HCEC 1CT (cell line): ENCODE measurements at regions not wholly inside any gene's neighbourhood (a gene's known extent, or its start where the extent isn't known, plus 50 kb on each side); places are given as distances from the start of the nearest gene placed in this dataset.

Experiments used
- DNase-seq: peaks from one replicate; pipeline ENCODE4 v3.0.0-alpha.2; 2017

DNA sequence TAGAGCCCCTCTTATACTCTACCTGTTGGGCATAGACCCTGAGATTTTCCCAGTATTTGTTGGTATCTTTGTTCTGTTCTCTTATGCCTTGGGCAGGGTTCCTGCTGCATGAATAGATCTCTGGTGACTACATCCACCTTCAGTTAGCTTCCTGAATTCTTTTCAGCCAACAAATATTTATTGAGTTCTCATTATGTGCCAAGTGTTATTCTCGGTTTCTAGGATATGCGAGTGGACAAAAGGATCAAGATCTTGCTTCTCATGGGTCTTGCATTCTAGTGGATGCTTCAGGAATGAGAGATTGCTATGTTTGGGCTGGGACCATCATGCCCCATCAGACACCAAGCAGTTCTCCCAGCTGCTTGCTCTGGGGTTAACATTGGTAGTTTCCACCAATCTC, 340.0 kb downstream of the METTL15 start:
- DNase-seq: no peak

DNA sequence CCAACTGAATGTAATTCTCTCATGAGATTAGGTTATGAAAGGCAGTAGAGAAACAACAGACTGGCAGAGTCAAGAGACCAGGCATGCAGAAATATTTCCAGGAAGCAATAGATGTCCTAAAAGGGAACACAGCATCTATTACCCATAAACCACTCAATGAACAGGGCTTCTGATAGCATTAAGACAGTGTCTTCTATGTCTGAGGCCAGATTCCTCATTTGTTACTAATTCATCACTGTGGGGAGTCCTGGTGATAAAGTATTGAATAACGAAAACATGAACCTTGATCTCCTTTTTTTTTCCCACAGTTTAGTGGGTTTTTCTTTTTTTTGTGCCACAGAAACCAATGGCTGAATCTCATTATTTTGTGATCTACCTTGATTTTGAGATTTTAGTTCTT, 339.0 kb downstream of the METTL15 start:
- peak; percentile 20 for DNase-seq

DNA sequence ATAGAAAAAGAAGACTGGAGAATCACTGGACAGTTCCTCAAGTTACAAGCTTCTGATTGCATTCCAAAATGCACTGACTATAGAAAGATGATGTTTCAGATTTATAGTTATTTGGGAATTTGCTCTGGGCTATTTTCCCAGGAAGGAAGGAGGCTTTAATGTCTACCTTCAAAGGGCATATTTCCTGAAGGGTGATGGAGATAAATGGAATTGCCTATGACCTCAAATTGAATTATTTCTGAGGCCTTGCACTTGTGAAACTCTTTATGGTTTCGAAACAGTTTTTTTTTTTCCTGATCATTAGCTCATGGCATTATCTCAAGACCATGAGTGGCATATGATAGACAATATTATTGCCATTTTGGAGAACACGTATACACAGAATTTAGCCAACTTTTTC, 333.9 kb downstream of the METTL15 start:
- no peak for DNase-seq

DNA sequence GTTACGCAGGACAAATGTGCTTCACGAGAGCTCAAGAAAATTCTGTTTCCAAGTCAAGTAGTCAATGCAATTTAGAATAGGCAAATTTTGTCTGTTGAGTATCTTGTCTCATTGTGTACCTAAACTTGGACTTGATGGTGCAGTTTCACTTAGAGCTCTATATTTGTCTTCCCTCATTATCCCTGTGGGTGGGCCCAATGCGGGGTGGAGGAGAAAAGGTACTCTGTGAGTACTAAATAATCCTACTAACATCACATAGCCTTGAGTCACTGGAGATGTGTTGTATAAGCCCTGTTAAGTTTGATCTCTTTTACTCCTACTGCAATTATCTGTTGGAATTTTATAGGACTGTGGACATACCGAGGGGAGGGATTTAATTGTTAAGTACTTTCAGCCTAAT, 331.2 kb downstream of the METTL15 start:
- DNase-seq: no peak

DNA sequence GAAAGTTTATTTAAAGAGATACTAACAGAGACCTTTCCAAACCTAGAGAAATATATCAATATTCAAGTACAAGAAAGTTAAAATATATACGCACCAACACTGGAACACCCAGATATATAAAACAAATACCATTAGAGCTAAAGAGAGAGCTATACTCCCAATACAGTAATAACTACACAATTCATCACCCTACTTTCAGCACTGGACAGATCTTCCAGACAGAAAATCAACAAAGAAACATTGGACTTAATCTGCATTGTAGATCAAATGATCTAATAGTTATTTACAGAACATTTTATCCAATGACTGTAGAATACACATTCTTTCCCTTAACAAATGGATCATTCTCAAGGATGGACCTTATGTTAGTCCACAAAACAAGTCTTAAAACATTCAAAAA, 311.9 kb downstream of the METTL15 start:
- DNase-seq: no peak

DNA sequence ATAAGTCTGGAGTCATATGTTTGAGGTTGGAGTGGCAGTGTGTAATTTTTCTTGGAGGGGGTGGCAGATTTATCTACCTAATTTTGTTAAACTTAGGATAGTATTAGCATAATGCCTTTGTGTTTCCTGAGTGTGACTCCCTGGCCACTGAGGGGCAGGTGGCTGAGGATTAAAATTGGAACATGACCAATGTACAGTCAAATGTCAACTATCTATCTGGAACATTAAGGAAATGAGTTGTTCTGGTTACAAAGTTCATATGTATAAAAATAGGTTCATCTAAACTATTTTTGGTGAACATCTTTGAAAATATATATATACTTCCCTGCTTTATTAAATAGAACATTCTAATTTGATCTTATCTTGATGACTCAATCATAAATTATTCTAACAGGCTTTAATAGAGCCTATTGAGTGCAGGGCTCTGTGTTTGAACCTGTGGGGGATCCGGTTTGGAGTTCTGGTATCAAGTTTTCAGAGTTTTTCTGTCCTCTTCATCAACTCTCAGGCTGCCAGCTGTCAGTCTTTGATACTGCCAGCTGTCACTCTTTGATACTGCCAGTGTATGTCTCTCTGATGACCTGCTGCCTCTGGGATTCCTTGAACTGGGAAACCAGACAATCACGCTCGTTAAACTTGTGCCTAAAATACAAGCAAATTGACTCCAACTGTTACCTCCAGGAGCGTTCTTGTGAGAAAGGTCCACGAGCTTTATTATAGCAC, 309.6 kb downstream of the METTL15 start:
- peak; percentile 42 for DNase-seq

DNA sequence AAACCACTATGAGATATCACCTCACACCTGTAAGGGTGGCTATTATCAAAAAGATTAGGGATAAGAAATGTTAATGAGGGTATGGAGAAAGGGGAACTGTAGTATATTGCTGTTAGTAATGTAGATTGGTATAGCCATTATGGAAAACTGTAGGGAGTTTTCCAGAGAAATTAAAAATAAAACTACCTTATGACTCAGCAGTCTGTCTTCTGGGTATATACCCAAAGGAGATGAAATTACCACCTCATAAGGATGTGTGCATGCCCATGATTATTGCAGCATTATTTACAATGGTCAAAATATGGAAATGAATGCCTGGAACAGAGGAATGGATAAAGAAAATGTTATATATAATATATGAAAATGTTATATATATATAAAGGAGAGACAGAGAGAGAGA, 303.8 kb downstream of the METTL15 start:
- no peak for DNase-seq

DNA sequence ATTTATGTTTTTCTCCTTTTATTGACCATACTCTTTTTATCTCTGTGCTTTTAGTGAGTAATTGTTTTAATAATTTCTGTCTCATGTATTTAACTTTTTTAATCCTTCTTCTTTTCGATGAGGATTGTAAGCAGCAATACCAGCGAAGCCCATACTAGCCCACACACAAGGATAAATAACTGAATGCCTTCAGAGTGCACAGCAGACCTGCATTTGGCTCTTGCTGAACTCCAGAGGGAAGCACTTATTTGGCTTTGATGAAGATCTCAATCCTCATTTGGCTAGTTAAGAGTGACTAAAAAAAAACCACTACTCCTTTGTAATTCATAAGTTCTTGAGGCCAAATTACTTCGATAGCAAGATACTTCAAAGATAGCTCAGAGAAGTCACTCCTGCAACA, 293.3 kb downstream of the METTL15 start:
- no peak for DNase-seq

DNA sequence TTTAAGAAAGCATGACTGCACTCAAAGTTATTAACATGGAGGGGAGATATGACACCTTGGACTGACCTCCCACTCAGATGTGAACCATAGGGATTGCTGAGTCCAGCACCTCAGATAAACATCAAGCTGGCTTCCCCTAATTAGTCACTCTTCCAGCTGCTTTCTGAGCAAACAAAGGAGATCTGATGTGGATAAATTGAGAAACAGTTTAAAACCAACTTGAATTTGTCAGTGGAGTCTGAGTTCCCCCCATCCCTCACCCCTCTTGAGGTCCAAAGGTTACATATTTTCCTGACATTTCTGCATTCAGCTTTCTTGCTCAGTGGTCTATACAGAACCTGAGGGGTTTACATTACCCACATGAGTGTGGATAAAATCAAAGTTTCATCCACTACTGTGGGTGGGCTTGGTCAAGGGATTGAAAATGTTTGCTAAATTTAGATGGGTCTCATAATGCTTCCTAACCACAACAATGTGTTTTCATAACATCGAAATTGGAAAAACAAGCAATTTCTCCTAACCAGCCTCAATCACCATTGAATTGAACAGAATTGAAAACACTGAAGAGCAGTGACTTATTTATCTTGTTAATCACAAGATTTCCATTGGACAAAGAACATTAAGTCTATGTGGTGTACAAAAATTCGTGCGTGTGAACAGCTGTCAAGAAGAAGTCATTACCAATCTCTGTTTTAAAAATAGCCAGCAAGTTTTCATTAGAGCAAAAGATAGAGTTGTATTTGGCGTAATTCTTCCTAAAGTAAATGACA, 292.3 kb downstream of the METTL15 start:
- DNase-seq: peak; percentile 88

DNA sequence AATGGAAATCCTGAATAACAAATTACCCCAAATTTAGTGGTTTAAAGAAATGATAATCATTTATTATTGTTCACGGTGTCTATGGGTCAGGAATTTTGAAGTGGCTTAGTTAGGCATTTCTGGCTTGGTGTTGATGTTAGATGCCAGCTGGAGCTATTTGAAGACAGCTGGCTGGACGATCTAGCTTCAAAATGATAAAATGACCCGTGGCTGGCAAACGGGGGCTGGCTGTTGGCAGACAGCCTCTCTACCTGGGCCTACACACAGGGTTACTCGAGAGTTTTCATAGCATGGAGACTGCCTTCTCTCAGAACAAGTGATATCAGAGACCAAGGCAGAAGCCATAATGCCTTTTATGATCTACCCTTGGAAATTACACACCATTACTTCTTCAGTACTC, 285.2 kb downstream of the METTL15 start:
- no peak for DNase-seq

DNA sequence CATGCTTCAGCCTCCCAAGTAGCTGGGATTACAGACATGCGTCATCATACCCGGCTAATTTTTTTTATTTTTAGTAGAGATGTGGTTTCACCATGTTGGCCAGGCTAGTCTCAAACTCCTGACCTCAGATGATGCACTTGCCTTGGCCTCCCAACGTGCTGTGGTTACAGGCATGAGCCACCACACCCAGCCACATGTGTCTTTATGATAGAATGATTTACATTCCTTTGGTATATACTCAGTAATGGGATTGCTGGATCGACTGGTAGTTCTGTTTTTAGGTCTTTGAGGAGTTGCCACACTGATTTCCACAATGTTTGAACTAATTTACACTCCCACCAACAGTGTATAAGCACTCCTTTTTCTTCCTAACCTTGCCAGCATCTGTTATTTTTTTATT, 276.2 kb downstream of the METTL15 start:
- peak; percentile 97 for DNase-seq

DNA sequence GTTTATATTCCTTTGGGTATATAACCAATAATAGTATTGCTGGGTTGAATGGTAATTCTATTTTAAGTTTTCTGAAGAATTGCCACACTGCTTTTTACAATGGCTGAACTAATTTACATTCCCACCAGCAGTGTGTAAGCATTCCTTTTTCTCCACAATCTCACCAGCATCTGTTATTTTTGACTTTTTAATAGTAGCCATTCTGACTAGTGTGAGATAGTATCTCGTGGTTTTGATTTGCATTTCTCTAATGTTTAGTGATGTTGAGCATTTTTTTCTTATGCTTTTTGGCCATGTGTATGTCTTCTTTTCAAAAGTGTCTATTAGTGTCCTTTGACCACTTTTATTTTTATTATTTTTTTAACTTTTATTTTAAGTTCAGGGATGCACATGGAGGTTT, 275.3 kb downstream of the METTL15 start:
- peak; percentile 49 for DNase-seq
